Stimulated activated CD4-positive, alpha-beta T cell treated with anti-CD3 and anti-CD28 coated beads, Interleukin-4, amount 100 ng/mL, for 4 hours (primary cell): ENCODE measurements at regions not wholly inside any gene's neighbourhood (a gene's known extent, or its start where the extent isn't known, plus 50 kb on each side); places are given as distances from the start of the nearest gene placed in this dataset.

Experiments
- DNase-seq, 2 experiments: peaks; one replicate each; pipeline ENCODE4 v3.0.0-alpha.2; 2020

DNA sequence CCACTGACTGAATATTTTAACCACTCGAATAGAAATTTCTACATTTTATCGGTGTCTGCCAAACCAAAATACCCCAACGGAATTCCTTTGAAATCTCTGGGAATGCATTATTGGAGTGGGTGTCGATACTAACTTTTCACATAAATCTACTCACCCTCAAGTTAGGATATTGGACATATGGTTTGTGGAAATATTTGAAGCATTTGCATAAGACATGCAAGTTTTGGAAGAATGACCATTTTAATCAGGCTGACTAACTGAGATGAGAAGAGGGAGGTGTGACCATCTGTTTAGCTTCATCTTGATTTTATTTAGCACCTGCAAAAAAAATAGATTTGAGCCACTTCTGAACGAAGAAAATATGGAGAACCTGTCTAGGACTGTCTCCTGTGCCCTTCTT, 61.2 kb downstream of the KLF6 start:
- DNase-seq = no peak

DNA sequence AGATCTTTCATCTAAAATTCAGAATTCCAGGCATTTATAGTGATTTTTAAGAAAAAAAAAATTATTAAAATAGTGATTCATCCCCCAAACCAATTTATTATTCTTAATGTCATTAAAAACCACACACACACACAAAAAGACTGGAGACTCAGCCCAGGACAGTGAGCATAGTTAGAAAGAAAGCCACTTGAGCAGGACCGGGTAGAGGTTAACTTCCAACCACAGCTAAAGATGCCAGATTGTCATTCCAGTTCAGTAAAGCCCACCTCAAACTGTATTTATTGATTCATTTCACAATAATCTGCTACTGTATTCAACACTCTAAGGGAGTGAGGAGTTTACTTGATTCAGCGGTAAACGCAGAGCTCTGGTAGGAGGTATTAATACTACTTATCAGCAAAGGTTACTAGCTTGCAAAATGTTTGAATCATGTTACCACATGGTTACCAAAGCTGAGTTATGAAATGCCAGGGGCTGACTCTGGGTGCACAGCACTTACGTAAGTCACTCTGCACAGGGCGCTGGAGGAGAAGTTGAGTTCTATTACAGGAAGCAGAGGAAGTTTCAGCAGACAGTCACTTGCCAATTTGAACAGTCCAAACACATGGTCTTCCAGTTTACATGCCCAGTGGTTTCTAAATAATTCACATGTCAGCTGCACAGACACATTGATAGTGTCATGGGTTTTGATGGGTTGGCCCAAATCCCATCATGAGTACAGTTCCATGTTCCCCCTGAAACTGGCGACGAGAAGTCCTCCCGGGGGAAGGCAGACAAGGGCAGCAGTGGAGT, 64.6 kb downstream of the KLF6 start:
- no peak for DNase-seq

DNA sequence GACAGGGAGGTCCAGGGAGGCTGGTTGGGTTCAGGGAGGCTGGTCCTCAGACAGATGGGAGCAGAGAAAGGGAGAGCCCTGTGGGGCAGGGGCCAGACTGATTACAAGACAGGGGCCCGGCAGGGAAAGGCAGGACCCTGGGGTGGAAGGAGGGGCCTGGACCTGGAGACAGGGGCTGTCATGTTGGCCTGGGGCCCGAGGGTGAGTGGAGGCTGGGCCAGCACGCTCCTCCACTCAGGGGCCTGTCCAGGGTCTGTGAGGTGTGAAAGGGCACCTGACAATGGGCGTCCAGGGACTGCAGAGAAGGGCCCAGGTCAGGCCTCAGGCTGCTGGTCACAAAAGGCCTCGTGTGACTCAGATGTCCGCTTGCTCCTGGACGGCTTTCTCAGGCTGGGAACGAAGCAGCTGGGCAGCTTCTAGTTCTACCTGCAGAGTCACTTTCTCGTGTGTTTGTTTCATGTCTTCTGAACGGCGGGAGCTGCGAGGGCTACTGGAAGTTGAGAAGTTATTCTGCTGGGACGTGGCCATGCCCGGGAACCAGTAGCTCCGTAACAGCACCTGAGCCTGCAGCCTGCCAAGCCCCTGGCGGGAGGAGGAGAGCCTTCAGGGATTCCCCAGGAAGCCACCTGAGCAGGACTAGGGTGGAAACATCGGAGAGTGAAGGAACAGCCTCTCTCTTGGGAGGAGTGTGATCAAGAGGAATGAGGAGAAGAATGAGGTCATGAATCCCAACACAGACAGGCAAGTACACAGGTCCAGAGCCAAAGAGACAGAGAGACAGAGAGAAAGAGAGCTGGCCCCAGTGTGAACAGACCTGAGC, 65.8 kb downstream of the KLF6 start:
- DNase-seq = no peak

GRCh38 chr10:3716093-3716492, 68.9 kb downstream of the KLF6 start:
- DNase-seq = no peak

DNA sequence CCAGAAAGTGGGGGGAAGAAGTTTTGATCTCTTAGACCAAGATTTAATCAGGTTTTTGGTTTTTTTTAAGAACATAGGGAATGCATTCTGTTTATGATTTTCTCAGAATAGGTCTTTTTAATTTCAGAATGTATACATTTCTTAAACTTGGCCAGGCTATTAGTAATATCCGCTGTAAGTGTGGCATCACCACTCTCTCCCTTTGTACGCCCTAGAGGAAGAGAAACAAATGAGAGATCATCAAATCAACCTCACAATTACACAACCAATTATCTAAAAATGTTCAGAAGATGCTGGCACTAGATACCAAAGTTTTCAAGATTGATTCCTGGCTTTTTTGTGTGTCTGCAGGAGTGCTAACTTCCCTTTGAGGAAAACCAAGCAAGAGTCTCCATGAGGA, 70.0 kb downstream of the KLF6 start:
- DNase-seq = no peak

- DNase-seq = no peak
Observed at GRCh38 chr10:3714531-3714930, 70.5 kb downstream of the KLF6 start.

DNA sequence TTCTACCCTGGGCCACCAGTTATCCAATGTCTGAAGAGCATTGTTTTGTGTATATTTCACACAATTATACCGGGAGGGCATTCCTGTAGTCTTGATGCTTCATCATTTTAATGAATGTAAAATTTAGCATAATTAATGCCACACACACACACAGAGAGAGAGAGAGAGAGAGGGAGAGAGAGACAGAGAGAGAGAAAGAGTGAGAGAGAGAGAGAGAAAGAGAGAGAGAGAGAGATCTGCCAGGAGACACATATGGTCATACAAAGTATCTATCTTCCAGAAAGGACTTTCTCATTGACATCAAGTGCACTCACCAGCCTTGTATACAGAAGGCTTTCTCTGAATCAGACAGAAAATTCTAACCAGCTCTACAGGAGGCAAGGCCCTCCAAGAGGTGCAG, 72.3 kb downstream of the KLF6 start:
- DNase-seq = no peak

- DNase-seq = no peak
Observed at GRCh38 chr10:3711918-3712317, 73.1 kb downstream of the KLF6 start.

DNA sequence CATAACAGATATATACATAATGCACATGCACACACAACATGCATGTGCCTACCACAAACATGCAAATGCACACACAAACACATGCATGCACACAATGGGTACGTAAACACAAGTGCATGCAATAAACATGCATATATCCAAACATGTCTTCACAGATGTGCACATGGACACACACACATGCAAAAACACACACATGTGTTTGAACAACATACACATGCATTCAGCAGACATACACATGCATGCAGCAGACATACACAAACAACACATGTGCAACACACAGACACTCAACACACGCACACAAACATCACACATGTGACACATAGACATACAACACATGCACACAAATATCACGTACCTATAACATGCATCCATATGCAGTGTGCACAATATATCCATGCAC, 74.2 kb downstream of the KLF6 start:
- no peak for DNase-seq

- no peak for DNase-seq
Observed at GRCh38 chr10:3709456-3710060, 75.5 kb downstream of the KLF6 start.

GRCh38 chr10:3708852-3709251, 76.2 kb downstream of the KLF6 start:
- DNase-seq = no peak

- DNase-seq = no peak
Observed at GRCh38 chr10:3704565-3705325, 80.3 kb downstream of the KLF6 start.

DNA sequence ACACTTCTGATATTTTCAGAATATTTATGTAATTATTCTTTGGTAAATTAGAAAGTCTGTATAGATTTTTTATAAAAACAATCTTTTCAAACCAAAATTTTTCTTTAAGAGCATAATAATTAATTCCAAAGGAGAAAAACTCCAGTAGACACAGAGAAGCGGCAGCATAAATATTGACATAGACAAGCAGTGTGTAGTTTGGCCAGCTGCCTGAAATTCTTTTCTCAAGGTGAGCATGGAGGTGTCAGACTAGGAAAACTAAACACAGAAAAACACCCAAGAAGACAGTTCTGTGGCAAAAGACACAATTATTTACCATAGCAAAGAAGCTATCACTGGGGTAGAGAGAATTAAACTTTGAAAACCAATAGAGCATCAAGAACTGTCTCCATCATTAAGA, 82.4 kb downstream of the KLF6 start:
- no peak for DNase-seq

GRCh38 chr10:3702056-3702546, 82.9 kb downstream of the KLF6 start:
- no peak for DNase-seq

DNA sequence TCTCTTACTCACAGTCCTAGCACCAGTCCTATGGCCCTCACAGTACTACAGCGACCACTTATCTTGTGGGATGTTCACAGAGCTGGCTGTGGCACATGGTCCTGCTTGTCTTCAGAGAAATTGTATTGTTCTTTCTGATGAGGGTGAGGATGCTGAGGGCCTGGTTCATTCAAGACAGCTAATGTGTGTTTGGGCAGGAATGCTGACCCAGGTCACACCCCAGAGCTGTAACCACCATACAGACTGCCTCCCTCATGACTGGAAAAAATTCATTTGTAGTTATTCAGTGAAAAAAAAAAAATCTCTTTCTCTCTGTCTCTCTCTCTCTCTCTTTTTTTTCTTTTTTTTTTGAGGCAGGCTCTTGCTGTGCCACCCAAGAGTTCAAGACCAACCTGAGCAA, 83.5 kb downstream of the KLF6 start:
- DNase-seq = no peak

DNA sequence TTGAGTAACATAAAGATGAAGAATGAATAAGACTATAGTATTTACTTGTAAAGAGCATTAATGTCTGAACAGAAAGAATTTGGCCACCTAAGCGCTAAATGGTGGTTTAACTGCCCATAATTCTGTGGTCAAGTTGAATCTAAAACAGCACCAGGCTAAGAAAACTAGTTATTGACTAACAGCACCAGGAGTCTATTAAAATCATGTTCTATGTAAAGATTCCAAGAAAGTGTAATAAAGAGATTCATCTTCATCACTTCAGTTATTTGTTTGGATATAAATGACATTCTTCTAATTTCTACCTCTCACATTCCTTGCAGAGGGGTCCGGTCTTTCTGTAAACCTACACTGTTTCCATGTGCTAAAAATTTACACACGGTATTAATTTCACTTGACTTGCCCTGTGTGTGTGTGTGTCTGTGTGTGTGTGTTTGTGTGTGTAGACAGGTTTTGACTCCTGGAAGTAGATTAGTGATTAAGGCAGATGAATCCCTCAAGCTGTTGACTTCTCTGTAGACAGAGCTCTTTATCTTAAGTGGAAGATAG, 84.4 kb downstream of the KLF6 start:
- DNase-seq = no peak

DNA sequence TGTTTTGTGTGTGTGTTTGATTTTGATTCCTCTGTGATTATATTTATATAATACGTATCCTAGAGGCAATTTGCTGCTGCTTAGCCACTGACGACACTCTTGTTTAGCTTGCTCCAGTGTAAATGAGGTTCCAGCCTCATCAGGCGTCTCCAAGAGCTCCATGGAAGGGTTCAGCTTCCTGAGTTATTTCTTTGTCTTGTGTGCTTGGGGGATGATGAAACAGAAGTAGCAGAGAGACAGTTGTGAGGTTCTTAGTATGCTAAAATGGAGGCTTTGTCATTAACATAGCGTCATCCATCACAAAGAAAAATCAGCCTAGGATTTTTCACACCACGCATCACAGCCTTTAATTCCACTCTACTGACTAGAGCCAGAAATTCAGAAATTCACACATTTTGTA, 85.1 kb downstream of the KLF6 start:
- no peak for DNase-seq

DNA sequence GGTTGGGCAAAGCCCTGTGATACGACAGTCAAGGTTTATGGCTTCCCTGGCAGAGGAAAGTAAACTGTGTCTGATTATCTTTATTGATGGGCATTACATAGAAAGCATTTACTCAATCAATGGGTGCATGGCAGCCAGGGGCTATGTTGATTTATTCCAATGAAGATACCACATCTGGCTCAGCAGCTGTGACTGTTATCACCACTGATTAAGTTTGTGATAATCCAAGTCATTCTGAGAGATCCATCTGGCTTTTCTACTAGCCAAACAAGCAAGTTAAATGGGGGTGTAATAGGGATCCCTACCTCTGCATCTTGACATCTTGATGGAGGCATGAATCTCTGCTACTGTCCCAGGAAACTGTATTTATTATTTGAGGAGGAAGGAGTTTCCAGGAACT, 86.7 kb downstream of the KLF6 start:
- DNase-seq = no peak

DNA sequence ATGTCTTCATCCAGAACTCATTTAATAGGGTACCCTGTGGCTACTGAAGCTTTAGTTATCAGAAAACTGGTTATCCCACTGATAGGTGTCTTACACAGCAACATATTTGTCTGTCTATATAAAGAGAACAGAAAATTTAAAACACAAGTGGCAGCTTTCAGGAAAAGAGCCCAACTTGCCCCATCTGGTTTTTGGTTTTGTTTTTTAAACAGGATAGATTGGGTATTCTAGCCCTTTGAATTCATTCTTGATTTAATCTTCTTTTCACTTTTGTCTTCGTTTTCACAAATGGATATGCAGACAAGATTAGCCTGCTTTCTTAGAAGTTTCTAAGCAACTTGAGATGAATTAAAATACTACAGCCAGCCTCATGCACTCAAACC, 91.3 kb downstream of the KLF6 start:
- no peak for DNase-seq

- DNase-seq = no peak
Observed at GRCh38 chr10:3693022-3693697, 91.8 kb downstream of the KLF6 start.

DNA sequence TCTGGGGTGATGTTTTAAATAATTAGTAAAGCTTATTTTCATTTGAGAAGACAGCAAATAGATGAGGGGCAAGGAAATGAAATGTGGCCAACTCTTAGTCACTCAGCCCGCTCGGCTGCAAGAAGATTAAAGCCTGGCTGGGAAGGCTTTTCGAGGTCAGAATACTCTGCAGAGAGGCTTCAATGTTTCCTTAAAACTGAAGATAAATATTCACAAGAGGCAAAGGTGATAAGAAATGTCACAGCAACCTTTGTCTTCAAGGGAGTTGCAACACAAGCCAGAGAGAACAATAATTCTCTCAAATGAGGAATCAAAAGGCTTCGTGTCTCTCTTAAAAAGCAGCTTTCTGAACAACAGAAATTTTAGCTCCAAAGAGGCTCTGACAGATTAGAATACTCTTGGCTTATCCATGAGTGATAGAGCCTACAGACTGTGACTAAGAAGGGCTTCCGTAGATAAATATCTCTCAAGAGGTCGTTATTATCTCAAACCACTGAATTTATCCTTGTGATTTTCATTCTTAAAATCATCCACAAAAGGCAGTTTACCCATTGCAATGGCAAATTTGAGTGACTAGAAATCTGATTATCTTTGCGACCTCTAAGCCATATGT, 92.5 kb downstream of the KLF6 start:
- DNase-seq = no peak

- DNase-seq = no peak
Observed at GRCh38 chr10:3691482-3691881, 93.5 kb downstream of the KLF6 start.
